ENCODE measurements at regions not wholly inside any gene's neighbourhood (a gene's known extent, or its start where the extent isn't known, plus 50 kb on each side); places are given as distances from the start of the nearest gene placed in this dataset.

DNA sequence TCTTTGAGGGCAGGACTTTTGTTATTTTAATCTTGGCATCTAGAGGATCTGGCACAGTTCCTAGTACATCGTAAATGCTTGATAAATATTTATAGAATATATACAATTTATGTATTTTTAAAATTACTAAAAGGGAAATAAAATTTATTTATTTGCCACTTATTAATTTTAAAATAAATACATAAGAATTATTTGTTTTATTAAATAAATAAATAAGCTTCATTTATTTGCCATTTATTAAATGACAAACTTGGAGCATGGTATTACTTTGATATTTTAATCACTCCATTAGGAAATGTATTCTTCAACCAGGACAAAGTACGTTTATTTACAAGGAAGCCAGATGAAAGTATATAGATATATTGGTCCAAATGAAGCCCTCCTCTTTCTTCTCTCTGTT lies 118.7 kb upstream of the LRIG3 start:
- DNase-seq: no peak

GRCh38 chr12:59036973-59037762 lies 116.9 kb upstream of the LRIG3 start:
- peak; percentile 58 for DNase-seq

GRCh38 chr12:59036347-59036746 lies 116.0 kb upstream of the LRIG3 start:
- no peak for DNase-seq

DNA sequence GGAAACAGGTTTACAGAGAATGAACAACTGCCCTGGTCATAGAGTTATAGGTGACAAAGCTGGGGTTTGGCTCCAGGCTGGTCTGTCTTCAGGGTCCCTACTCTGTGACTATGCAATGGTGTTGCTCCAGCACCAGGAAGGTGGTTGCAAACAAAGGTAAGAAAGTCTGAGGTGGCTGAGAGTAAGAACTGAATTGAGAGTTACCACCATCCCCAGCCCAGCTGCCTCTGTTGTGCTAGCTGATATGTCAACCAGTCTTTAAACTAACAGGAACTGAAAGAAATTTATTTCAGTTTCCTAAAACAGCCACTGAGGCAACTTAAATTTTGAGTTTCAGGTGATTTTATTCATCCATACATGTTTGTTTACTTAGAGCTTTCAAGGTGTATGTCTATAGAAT lies 111.0 kb upstream of the LRIG3 start:
- DNase-seq: no peak

DNA sequence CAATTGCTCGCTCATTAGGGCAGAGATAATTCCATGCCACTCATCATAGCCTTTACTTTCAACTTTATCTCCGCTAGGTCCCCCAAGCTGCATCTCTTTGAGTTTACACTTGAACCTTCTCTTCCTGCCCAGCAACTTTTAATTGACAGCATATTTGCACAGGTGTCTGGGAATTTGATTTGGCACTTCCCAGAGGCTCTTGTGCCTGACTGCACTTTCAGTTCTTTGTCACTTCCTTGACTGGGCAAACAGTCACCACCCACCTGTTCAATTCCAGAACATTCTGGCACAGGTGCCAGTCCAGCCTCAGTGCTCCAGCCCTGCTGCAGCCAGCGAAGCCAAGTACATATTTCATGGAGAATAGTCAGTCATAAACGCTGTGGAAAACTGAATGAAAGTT lies 110.1 kb upstream of the LRIG3 start:
- no peak for DNase-seq

GRCh38 chr12:59027199-59027598 lies 106.9 kb upstream of the LRIG3 start:
- DNase-seq: no peak

DNA sequence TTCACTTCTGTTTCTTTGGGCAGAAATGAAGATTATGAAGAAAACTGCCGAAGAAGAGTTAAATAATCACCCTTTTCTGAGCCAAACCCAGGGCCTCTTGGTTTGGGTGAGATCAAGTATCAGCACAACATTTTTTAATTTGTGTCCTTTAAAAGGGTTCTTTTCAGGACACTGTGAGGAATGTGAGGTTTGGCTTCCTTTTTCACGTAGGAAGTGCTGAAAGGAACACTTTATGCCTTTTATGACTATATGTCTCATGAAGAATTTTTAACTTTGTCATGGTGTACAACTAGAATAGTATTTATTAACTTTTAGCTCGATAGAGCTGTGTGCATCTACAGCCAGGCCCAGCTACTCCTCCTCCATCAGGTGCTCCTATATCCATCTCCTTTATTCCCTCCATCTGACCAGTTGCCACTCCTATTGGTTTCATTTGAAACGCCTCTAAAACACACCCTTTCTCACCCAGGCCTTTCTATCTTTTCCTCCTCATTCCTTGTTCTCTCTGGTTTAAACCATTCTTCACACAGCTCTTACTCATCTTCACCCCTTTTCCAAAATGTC lies 103.6 kb upstream of the LRIG3 start:
- no peak for DNase-seq

GRCh38 chr12:59020073-59020946 lies 100.0 kb upstream of the LRIG3 start:
- DNase-seq: no peak

DNA sequence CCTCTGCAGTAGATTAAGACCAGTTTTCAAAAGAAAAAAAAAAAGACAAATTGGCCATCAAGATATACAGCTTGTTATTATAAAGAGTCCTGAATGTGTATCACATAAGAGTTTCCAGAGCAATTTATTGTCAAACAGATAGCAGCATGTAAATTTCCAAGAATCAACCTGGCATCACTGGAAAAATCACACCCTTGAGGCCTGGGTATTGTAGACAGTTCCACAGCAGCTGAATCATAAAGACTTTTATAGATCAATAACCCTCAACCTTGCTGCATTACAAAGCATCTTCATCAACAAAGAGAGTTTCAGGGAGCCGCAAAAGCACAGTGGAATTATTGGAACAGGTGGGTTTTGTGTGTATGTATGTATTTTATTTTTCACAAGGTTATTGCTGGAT lies 94.6 kb upstream of the LRIG3 start:
- no peak for DNase-seq

GRCh38 chr12:59010941-59011340 lies 90.6 kb upstream of the LRIG3 start:
- no peak for DNase-seq

DNA sequence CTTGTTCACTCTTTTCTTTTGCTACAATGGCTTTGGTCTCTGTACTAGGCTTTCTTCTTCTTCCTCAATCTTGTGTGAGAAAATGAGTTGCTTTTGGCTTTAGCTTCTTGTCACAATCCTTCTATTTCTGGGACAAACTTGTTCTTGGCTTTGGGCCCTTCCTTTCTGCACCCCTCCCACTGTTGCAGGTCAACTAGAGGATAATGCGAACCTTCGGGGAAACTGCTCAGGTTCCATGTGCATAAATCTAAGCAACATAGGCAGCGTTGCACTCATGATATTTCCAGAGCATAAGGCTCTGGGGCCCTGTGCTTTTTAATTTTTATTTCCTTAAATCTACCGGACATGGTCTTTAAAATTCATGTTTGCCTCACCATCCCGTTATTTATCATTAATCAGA lies 89.8 kb upstream of the LRIG3 start:
- no peak for DNase-seq

DNA sequence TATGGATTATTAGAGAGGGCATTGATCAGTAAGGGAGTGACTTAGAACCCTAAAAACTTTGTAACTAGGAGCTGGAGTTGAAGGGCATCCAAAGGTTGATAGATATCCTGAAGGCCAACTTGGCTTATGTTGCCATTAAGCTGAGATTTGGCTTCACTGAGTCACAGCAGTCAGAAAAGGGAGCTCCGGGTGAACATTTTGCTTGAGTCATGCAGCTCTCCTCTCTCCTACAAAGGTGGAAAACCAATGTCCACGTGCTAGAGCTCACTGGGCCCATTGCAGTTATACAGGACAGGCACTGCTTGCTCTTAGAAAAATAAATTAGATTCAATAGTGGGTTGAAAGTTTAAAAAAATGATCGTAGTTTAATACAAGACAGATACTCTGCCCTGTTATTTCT lies 87.3 kb upstream of the LRIG3 start:
- no peak for DNase-seq

DNA sequence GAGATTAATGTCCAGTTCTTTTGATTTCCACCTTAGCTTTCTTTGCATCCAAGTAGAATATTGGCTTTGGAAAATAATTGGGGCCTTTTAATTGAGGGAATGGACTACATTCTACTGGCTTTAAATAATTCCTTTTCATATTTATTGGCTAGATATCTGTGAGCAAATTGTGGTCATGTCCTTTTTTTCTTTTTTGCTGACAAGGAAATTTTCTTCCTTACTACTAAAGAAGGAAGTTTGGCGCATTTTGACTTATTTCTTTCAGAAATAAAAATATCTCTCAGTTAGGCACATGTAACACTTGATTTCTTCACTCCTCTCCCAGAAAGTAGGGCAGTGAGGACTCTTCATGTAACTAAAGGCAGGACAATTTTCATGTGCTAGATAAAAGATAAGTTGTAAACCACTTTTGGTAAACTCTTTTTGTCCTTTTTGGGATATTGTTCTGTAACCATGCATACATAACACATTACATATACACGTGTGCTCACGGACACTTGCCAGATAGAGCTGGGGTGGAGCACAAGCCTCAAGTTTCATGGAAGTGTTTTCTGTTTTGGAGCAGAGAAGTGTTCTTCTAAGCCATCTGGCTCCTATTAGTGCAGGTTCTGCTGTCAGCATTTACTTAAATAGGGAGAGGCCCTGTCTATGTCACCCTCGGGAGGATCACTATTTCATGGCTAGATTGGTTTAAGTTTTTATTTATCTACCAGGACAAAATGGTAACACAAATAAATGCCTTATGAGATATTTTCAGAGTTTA lies 85.1 kb upstream of the LRIG3 start:
- DNase-seq: peak; percentile 2

DNA sequence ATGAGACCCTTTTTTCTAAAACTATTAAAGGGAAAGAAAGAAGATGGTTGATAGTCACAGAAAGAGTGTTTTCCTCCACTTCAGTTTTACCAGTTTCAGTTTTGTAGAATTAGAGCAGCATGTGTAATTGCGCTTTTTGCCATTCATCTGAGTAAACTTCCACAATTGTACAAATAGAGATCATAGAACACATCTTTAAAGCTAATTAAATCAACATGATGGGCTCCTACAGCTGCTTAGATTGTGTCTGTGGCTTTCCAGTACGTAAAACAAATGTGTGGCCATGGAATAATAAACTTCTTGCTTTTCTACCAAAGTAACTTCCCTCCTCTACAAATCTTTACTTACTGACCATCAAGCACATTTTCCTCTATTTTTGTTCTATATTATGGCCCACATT lies 84.2 kb upstream of the LRIG3 start:
- DNase-seq: no peak

DNA sequence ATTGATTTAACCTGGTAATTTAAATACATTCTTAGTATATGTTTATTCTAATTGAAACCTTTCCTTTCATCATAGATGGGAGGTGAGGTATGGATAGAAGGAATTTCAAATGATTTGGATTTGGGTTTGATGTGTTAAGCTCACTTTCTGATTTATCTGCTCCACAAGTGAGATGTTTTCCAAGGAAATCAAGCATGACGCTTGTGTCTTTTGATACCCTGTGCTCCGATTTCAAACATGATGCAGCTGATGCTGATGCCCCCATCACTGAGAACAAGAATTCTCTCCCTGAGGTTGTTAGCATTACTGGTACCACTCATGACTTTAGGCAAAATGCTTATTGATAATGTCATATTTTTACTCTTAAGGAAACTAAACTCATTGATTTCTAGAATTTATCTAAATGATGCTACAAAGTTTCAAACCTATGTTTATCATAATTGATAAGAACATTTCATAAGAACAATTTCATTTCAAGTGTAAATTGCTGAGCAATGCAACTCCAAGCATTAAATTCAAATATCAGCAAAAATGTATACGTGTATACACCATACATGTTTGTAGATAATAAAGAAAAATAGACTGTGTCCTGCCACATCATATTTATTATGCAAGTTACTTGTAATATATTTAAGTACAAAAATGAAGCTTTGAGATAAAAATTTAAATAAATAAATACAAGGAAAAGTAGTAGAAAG lies 75.5 kb upstream of the LRIG3 start:
- no peak for DNase-seq

DNA sequence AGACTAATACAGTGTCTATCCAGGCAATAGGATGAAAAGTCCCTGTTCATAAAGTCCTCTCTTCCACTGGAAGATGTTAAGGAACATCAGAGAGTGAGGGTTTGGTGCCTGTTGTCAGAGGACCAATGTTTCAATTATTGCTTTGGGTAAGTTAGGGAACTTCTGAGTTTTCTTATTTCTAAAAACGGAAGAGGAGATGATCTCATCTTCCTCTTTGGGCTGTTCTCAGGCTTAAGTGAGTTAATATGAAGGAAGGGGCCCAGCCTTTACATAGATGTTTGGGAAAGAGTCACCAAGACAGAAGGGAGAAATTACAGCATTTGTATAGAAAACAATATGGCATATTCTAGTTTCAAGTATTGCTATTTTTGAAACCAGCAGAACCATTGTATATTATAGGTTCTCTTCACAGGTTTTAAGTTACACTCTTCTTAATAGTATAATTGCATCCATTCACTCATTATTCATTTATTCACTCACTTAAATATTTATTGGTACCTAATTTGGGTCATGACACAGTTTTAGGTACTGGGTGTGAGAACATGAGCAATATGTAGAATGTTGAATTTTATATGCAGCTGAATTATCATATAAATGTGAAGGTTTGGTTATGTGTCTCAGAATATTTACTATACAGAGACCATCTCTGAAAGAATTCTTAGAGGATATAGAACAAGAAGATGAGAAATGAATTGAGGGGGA lies 68.5 kb upstream of the LRIG3 start:
- no peak for DNase-seq

GRCh38 chr12:58981961-58982360 lies 61.7 kb upstream of the LRIG3 start:
- DNase-seq: no peak

GRCh38 chr12:58980768-58981167 lies 60.5 kb upstream of the LRIG3 start:
- no peak for DNase-seq

- DNase-seq: no peak
Observed at GRCh38 chr12:58978717-58979116, 58.4 kb upstream of the LRIG3 start.

- no peak for DNase-seq
Observed at GRCh38 chr12:58977476-58977875, 57.2 kb upstream of the LRIG3 start.

- DNase-seq: no peak
Observed at GRCh38 chr12:58976146-58976545, 55.8 kb upstream of the LRIG3 start.
